ENCODE measurements at regions not wholly inside any gene's neighbourhood (a gene's known extent, or its start where the extent isn't known, plus 50 kb on each side); places are given as distances from the start of the nearest gene placed in this dataset.
A peak's percentile ranks its signal among the peaks of the same experiment; 100 is the strongest.

DNA sequence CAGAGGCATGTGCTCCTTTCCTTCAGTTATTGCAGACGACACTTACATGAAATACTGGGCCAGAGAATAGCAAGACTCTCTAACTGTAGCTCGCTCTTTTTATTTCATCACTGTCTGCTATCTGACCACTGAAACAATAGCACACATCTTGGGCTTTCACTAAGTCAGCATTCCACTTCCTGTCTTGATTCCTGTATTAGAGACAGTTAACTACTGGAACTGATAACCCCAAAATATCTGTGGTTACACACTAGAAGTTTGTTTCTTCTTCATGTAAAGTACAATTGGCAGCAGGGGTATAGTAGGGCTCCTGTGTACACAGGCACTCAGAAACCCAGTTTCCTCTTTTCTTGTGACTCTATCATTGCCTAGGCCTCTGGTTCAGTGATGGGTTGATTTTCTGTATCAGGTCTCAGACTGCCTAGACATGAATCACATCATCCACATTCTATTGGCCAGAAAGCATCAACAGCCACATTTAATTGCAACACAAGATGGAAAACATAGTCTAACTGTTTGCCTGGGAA is 230.2 kb upstream of the CD96 start:
- no peak for DNase-seq (ENCODE audit: low spot score)

DNA sequence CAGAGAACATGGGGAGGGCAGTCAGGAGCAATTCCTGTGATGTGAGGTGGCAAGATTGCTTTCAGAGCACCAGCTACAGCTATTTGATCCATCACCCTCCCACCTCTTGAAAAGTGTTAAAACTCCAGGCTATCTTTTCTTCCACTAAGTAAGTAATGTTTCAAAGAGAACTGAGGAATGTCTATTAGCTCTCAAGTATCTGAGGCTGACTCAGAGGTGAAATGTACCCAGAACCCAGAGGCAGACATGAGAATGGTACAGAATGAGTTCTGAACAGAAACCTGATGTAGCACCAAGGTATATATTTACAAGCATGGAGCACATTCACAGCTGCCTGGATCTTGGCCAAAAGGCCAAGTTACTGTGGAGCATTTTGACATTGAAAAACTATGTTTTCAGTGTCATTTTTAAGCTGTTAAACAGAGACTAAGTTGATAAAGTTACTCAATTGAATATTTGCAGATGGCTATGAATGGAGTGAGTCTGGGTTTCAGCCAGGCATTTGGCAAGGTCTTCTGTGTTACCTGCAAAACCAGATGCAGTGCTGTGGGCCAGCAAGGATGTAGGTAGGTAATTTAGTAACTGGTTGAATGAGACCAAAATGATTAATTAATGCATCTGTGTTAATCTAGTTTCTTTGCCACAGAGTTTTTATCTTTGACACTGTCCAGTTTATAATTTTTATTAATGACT is 227.7 kb upstream of the CD96 start:
- no peak for DNase-seq (ENCODE audit: low spot score)

GRCh38 chr3:111314898-111315297 is 227.1 kb upstream of the CD96 start:
- no peak for DNase-seq (ENCODE audit: low spot score)

- no peak for DNase-seq (ENCODE audit: low spot score)
These were observed 225.9 kb upstream of the CD96 start for GRCh38 chr3:111315930-111316587.

DNA sequence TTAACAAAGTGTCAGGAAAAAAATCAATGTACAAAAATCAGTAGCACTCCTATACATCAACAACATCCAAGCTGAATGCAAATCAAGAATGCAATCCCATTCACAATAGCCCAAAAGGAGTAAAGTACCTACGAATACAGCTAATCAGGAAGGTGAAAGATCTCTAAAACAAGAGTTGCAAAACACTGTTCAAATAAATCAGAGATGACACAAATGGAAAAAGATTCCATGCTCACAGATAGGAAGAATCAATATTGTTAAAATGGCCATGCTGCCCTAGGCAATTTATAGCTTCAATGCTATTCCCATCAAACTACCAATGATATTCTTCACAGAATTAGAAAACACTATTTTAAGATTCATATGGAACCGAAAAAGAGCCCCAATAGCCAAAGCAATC is 223.7 kb upstream of the CD96 start:
- DNase-seq (ENCODE audit: low spot score): no peak

DNA sequence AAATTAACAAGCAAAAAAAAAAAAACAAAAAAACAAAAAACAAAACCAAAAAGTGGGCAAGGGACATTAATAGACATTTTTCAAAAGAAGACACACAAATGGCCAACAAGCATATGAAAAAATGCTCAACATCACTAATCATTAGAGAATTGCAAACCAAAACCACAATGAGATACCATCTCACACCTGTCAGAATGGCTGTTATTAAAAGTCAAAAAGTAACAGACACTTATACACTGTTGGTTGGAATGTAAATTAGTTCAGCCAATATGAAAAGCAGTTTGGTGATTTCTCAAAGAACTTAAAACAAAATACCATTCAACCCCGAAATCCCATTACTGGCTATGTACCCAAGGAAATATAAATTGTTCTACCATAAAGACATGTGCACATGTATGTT is 222.4 kb upstream of the CD96 start:
- DNase-seq (ENCODE audit: low spot score): no peak

DNA sequence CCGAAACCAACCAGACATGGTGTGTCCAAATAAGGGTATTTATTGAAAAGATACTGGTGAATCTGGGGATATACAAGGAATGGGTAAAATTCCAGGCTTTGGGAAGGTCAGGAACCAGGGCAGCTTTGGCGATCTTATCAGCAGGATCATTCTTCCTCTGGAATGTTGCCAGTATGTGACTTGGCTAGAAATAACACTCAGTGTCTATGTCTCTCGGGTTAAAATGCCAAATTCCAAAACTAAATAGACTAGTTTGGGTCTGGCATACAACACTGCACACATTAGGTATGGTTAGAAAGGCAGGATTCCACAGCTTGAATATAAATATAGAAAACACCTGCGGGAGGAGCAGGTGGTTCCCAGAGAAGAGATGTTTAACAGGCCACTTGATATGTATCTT is 220.2 kb upstream of the CD96 start:
- no peak for DNase-seq (ENCODE audit: low spot score)

DNA sequence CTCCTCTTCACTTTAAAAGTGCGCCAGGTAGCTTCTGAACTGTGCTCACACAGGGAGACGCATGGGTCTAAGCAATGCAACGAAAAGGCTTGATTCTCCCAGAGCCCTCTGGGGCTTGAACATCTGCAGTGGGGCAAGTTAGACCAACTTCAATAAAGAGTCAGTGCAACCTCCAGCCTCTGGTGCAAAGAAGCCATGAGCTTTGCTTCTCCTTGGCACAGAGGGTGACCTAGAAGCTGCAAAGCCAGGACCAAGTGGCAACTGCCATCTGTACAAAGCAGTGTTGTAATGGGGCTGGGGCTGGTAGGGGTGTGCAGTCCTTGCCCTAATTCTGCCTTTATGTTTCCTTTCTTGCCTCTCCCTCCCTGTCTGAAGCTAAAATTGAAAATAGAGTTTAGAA is 219.0 kb upstream of the CD96 start:
- DNase-seq (ENCODE audit: low spot score): no peak

DNA sequence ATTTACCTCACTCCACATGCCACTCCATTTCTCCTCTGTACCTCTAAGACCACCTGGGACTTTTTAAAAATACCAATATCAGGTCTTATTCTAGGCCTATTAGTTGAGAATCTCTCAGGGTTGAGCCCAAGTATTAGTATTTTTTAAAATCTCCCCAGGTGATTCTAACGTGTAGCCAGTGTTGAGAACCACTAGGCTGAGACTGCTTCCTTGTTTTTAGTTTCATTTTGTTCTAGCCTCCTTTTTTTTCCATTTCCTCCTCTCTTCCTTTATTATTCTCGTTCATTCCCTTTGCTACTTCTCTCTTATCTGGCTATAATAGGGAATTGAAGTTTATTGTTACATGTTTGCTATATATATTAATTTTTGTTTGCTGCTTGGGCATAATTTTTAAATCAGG is 217.8 kb upstream of the CD96 start:
- DNase-seq (ENCODE audit: low spot score): no peak

GRCh38 chr3:111324645-111325044 is 217.4 kb upstream of the CD96 start:
- no peak for DNase-seq (ENCODE audit: low spot score)

- no peak for DNase-seq (ENCODE audit: low spot score)
These were observed 216.8 kb upstream of the CD96 start for GRCh38 chr3:111325160-111325718.

DNA sequence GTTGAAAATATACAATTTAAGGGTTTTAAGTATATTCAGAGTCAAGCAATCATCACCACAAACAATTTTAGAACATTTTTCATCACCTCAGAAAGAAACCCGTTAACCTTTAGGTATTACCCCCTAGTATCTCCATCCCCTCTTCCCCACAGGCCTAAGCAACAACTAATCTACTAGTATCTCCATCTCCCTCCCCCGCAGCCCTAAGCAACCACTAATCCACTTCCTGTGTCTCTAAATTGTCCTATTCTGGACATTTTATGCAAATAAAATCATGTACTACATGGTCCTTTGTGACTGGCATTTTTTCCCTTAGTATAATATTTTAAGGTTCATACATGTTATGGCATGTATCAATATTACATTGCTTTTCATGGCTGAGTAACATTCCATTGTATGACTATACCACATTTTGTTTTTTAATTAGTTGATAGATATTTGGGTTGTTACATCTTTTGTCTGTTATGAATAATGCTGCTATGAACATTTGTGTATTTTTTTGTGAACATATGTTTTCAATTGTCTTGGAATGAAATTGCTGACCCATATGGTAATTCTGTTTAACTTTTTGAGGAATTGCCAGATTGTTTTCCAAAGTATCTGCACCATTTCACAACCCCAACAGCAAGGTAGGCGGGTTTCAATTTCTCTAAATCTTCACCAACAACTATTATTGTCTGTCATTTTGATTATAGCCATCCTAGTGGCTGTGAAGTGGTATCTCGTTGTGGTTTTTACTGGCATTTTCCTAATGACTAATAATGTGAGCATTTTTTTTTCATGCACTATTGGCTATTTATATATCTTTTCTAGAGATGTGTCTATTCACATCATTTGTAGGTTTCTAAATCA is 215.6 kb upstream of the CD96 start:
- no peak for DNase-seq (ENCODE audit: low spot score)

- DNase-seq (ENCODE audit: low spot score): no peak
These were observed 210.7 kb upstream of the CD96 start for GRCh38 chr3:111331306-111331705.

DNA sequence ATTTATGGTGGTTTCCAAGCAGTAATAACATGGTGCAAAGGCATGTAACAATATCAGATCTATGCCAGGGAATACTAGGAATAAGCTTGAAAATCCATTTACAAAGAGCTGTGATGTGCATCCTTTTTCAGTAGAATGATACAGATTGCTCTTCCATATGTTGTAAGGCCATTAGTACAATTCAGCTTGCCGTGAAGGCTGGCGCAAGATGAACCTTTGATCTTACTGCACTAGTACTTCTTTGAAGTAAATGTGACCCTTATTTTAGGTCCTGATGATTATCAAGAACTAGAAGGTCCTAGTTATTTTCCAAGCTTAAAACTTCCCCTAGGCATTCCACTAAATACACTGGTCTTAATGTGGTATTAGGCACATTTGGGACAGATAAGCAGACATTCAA is 210.1 kb upstream of the CD96 start:
- no peak for DNase-seq (ENCODE audit: low spot score)

- no peak for DNase-seq (ENCODE audit: low spot score)
These were observed 209.4 kb upstream of the CD96 start for GRCh38 chr3:111332488-111333080.

DNA sequence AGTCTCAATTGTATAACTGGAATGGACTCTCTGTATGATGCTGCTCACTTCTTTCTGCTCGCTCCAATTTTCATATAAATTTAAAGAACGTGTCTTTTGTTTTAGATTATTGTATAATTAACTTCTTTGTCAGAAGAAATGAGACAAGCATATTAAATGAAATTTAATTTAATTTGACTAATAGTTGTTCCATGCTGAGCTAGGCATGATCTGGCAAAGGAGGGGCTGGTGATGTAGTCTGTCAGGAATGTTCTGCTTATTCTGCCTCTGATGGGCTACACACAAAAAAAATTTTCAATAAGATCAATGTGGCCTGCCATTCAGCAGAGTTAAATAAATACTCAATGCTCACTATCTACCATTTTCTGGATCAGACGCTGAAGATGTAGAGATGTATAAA is 208.4 kb upstream of the CD96 start:
- DNase-seq (ENCODE audit: low spot score): no peak

GRCh38 chr3:111335512-111336303 is 206.3 kb upstream of the CD96 start:
- DNase-seq (ENCODE audit: low spot score): no peak

DNA sequence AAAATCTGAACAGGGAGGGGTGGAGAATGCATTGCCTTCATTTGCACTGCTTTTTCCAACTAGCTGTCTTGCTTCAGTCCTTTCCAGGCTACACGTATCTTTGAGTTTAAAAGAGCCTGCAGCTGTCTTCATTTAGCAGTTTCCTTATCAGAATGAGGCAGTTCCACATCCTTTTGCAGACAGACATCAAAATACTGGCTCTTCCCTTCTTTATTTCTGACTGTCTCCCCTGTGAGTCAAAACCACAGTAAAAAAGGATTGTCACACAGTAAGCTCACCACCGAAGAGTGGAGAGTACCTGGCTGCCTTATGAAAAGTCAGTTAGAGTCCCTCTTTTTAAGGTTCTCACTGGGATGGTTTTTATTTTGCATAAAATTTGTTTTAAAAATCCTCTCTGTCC is 205.5 kb upstream of the CD96 start:
- DNase-seq (ENCODE audit: low spot score): no peak

- DNase-seq (ENCODE audit: low spot score): peak; percentile 17
These were observed 203.8 kb upstream of the CD96 start for GRCh38 chr3:111338059-111338698.

GRCh38 chr3:111339017-111339416 is 203.0 kb upstream of the CD96 start:
- no peak for DNase-seq (ENCODE audit: low spot score)

- DNase-seq (ENCODE audit: low spot score): no peak
These were observed 190.7 kb upstream of the CD96 start for GRCh38 chr3:111351334-111351733.

Data from cerebellar cortex (tissue), 1 donor.